ENCODE measurements at regions not wholly inside any gene's neighbourhood (a gene's known extent, or its start where the extent isn't known, plus 50 kb on each side); places are given as distances from the start of the nearest gene placed in this dataset.

DNA sequence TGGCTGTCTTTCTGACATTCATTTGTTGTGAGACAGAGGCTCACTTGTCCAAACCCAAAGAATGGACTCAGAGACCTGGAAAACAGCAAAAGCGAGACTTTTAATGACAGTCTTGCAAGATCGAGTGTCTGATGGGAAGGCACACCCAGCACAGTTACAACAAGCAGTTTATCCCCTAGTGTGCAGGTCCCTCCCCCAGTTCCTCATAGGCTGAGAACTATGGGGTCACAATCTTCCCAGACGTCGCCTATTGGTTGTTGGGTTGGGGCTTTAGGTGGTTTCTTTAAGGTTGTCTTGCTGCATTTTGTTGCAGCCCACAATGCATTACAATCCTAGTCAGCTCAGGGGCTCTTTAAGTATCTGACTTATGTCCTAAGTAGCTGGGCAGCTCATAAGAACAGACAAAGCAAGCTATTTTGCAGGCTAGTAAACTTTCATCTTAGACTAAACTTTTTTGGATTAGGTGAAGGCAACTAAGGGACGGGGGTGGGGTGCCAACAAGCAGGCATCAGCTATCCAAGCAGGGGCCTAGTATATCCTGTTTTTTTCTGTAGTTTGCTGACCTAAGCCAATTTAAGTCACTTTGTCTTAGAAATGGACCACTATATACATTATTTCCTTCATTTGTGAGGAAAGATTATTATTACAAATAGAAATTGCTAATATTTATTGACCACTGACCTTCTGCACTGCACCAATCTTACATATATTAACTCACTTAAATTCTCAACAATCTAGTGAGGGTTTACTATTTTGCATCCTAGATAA is 151.8 kb downstream of the SETD4 start:
- TF ChIP-seq CTCF (IDR thresholded peaks at IDR 0.05; ENCODE audit: low read depth, low read length, poor library complexity, severe bottlenecking) (no peak), EZH2phosphoT487 (IDR thresholded peaks at IDR 0.05; ENCODE audit: borderline replicate concordance, low read length) (no peak)

Data from DOHH2 (cell line).